22Rv1 (cell line): ENCODE measurements at regions not wholly inside any gene's neighbourhood (a gene's known extent, or its start where the extent isn't known, plus 50 kb on each side); places are given as distances from the start of the nearest gene placed in this dataset.

ENCODE experiments used
- ZFX ChIP-seq: fragments of 450-650 bp; IDR thresholded peaks from 2 replicates; pipeline ENCODE4 v1.6.1; 2017; ENCODE audit warnings: antibody characterized with exemption, borderline replicate concordance
- TF ChIP-seq, protein P1 (sequence below): fragments of 450-650 bp; IDR thresholded peaks from 2 replicates; pipeline ENCODE4 v1.5.1; 2017; ENCODE audit warnings: mild to moderate bottlenecking

DNA sequence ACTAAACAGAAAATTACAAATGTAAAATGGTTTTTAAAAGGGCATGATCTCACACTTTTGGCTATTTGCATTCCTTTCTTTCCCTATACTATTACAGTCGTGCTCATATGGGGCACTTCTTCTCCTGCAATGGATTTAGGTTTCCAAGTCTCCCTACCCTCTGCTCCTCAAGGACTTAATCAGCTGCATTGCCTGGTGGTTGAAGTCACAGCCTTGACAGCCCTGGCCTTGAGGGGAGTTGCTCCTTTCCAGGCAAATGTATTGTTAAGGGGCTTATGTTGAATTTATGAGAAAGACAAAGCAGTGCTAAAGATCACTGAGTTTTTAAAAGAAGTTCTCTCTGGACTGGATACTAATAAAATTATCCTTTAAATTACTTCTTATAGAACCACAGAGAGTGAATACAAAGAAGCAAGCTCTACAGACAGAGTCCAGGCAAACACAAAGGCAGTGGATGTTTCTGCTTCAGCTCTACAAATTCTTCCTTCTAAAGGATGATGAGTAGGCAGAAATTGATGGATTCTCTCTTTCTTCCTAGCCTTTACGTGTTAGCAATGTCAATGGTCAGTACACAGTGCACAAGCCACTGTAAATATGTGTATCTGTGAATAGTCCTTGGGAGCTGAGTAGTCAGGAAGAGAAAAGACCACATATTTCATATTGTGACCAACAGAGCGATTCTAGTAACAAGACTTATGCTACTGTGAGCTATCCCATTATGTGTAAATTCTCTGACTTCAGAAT is 390.9 kb downstream of the TBC1D4 start:
- TF ChIP-seq, protein P1, sequence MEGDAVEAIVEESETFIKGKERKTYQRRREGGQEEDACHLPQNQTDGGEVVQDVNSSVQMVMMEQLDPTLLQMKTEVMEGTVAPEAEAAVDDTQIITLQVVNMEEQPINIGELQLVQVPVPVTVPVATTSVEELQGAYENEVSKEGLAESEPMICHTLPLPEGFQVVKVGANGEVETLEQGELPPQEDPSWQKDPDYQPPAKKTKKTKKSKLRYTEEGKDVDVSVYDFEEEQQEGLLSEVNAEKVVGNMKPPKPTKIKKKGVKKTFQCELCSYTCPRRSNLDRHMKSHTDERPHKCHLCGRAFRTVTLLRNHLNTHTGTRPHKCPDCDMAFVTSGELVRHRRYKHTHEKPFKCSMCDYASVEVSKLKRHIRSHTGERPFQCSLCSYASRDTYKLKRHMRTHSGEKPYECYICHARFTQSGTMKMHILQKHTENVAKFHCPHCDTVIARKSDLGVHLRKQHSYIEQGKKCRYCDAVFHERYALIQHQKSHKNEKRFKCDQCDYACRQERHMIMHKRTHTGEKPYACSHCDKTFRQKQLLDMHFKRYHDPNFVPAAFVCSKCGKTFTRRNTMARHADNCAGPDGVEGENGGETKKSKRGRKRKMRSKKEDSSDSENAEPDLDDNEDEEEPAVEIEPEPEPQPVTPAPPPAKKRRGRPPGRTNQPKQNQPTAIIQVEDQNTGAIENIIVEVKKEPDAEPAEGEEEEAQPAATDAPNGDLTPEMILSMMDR: no peak
- no peak for TF ChIP-seq ZFX
